BLaER1 treated with 17β-estradiol and CSF1 and Interleukin-3, amounts not matched to agents 10 nM and 100 nM (cell line): ENCODE measurements at regions not wholly inside any gene's neighbourhood (a gene's known extent, or its start where the extent isn't known, plus 50 kb on each side); places are given as distances from the start of the nearest gene placed in this dataset.

Source experiments
- H3K27ac ChIP-seq, 11 experiments: shearing (Covaris generic); formaldehyde crosslinking; 2 replicates each; pipeline ENCODE4 v1.8.1; 2022
- H3K27me3 ChIP-seq, 11 experiments: shearing (Covaris generic); formaldehyde crosslinking; 2 replicates each; pipeline ENCODE4 v1.8.1; 2022
- H3K36me3 ChIP-seq, 11 experiments: shearing (Covaris generic); formaldehyde crosslinking; 2 replicates each; pipeline ENCODE4 v1.8.1; 2022
- H3K4me1 ChIP-seq, 10 experiments: shearing (Covaris generic); formaldehyde crosslinking; 2 replicates each; pipeline ENCODE4 v1.8.1; 2022
- H3K4me2 ChIP-seq, 11 experiments: shearing (Covaris generic); formaldehyde crosslinking; 2 replicates each; pipeline ENCODE4 v1.8.1; 2022
- H3K4me3 ChIP-seq, 10 experiments: shearing (Covaris generic); formaldehyde crosslinking; 2 replicates each; pipeline ENCODE4 v1.8.1; 2022
- H3K9ac ChIP-seq, 11 experiments: shearing (Covaris generic); formaldehyde crosslinking; 2 replicates each; pipeline ENCODE4 v1.8.1; 2022
- H3K9me3 ChIP-seq, 11 experiments: shearing (Covaris generic); formaldehyde crosslinking; replicated peaks in 1 of 11; 2 replicates each; pipeline ENCODE4 v1.8.1; 2022
- H4K20me1 ChIP-seq, 11 experiments: shearing (Covaris generic); formaldehyde crosslinking; 2 replicates each; pipeline ENCODE4 v1.8.1; 2022
- Cebpa-rat ChIP-seq, 11 experiments: shearing (Covaris generic); IDR thresholded peaks; 2 replicates each; pipeline ENCODE4 v1.8.1; 2022

DNA sequence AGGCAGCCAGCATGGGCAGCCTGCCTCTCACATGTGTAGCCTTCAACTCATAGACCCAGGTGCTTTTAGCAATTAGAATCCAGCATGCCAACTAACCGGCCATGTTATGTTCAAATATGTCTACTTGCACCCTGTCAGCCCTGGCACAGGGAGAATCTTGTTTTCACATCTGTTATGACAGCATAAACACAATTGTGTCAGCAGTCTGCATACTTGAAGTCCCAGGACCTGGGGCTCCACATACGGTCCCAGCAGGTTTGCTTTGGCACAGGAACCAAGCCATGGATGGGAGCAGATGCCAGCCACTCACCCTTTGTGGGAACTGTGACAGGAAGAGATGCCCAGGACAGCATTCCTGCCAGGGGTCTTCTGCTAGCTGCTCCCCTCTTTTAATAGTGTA lies 67.2 kb upstream of the SYNDIG1 start:
- Histone ChIP-seq H3K4me2 (no peak overlapping the region), H3K9ac (no peak overlapping the region), H3K4me3 (no peak overlapping the region), H4K20me1 (no peaks in the 10 kb centered on the region), H3K27me3 (no peaks in the 10 kb centered on the region), H3K36me3 (no peaks in the 10 kb centered on the region), H3K27ac (no peak overlapping the region), H3K4me1 (peaks cover 0 to 5% (median 0%) of the 10 kb centered on the region in 10 experiments; a peak in 2 of 20 replicates), H3K9me3 (peaks cover 12 to 22% (median 15%) of the 10 kb centered on the region in 11 experiments; a peak in 20 of 22 replicates)
- no peak for TF ChIP-seq Cebpa-rat (IDR thresholded peaks at IDR 0.05)

- Histone ChIP-seq H3K9ac (no peak overlapping the region), H3K36me3 (no peaks in the 10 kb centered on the region), H3K4me3 (no peak overlapping the region), H4K20me1 (no peaks in the 10 kb centered on the region; a peak in 1 of 22 replicates), H3K9me3 (peaks cover 14 to 26% (median 20%) of the 10 kb centered on the region in 11 experiments; a peak in 21 of 22 replicates), H3K4me2 (peak overlapping the region in 9 of 11 experiments; percentile 24 to 62 (median 51); a peak in 16 of 22 replicates), H3K4me1 (peaks cover 6 to 31% (median 18%) of the 10 kb centered on the region in 10 experiments), H3K27ac (no peak overlapping the region), H3K27me3 (no peaks in the 10 kb centered on the region)
- no peak for TF ChIP-seq Cebpa-rat (IDR thresholded peaks at IDR 0.05)
Observed at GRCh38 chr20:24395151-24395550, 74.3 kb upstream of the SYNDIG1 start.

GRCh38 chr20:24393903-24394302 lies 75.5 kb upstream of the SYNDIG1 start:
- Histone ChIP-seq H3K27ac (no peak overlapping the region), H3K9me3 (peaks cover 14 to 26% (median 20%) of the 10 kb centered on the region in 11 experiments; a peak in 21 of 22 replicates)
- TF ChIP-seq Cebpa-rat (IDR thresholded peaks at IDR 0.05): no peak

GRCh38 chr20:24392612-24393011 lies 76.8 kb upstream of the SYNDIG1 start:
- Histone ChIP-seq H3K36me3 (no peaks in the 10 kb centered on the region), H3K27ac (no peak overlapping the region), H3K9ac (no peak overlapping the region), H3K9me3 (peaks cover 7 to 14% (median 11%) of the 10 kb centered on the region in 11 experiments; a peak in 20 of 22 replicates), H3K4me1 (peaks cover 22 to 55% (median 42%) of the 10 kb centered on the region in 10 experiments), H3K4me2 (0 out of 22 replicates have a peak overlapping the region, but pooled peaks of 2 of the 11 experiments have one; percentile 5 to 22), H3K4me3 (no peak overlapping the region), H3K27me3 (no peaks in the 10 kb centered on the region), H4K20me1 (no peaks in the 10 kb centered on the region; a peak in 1 of 22 replicates)
- TF ChIP-seq Cebpa-rat (IDR thresholded peaks at IDR 0.05): no peak

More at GRCh38 chr20:24393903-24394302, 75.5 kb upstream of the SYNDIG1 start:
- no peaks in the 10 kb centered on the region; a peak in 1 of 22 replicates for H4K20me1 ChIP-seq
- no peak overlapping the region for H3K4me3 ChIP-seq
- H3K27me3 ChIP-seq: no peaks in the 10 kb centered on the region
- H3K4me2 ChIP-seq: no peak overlapping the region
- peaks cover 18 to 42% (median 29%) of the 10 kb centered on the region in 10 experiments for H3K4me1 ChIP-seq
- H3K9ac ChIP-seq: no peak overlapping the region
- H3K36me3 ChIP-seq: no peaks in the 10 kb centered on the region

DNA sequence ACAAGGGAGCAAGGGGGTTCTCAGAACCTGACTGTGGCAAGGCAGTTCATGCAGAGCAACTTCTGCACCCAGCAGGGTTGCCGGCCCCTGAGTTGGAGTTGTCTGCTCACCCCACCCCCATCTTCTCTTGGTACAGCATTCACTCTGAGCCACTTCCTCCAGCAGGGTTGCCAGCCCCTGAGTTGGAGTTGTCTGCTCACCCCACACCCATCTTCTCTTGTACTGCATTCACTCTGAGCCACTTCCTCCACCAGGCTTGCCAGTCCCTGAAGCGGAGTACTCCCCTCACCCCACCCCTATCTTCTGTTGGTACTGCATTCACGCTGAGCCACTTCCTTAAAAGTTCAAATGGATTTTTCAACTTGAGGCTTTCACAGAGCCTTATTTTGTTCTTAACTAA lies 79.7 kb upstream of the SYNDIG1 start:
- no peak for TF ChIP-seq Cebpa-rat (IDR thresholded peaks at IDR 0.05)
- Histone ChIP-seq H3K9ac (peak overlapping the region in 5 of 11 experiments; percentile 13 to 49 (median 37); a peak in 6 of 22 replicates), H3K4me1 (peaks cover 22 to 67% (median 52%) of the 10 kb centered on the region in 10 experiments), H3K9me3 (no peaks in the 10 kb centered on the region), H3K4me3 (peak overlapping the region in 3 of 10 experiments; percentile 16 to 33 (median 21); a peak in 2 of 20 replicates), H3K4me2 (peak overlapping the region; percentile 72 to 96 (median 82)), H3K36me3 (no peaks in the 10 kb centered on the region), H3K27ac (peak overlapping the region in 9 of 11 experiments; percentile 13 to 75 (median 67); a peak in 17 of 22 replicates), H3K27me3 (no peaks in the 10 kb centered on the region), H4K20me1 (no peaks in the 10 kb centered on the region)

GRCh38 chr20:24388828-24389380 lies 80.5 kb upstream of the SYNDIG1 start:
- peak overlapping the region in 9 of 11 experiments; percentile 13 to 75 (median 67); a peak in 16 of 22 replicates for H3K27ac ChIP-seq
- TF ChIP-seq Cebpa-rat (IDR thresholded peaks at IDR 0.05): no peak
- no peaks in the 10 kb centered on the region for H3K9me3 ChIP-seq
- H4K20me1 ChIP-seq: no peaks in the 10 kb centered on the region
- no peaks in the 10 kb centered on the region for H3K36me3 ChIP-seq
- peak overlapping the region; percentile 72 to 96 (median 82) for H3K4me2 ChIP-seq
- peak overlapping the region in 4 of 11 experiments; percentile 13 to 49 (median 38); a peak in 4 of 22 replicates for H3K9ac ChIP-seq
- no peaks in the 10 kb centered on the region for H3K27me3 ChIP-seq
- peak overlapping the region in 2 of 10 experiments; percentile 16 to 33; a peak in 1 of 20 replicates for H3K4me3 ChIP-seq
- peaks cover 22 to 65% (median 50%) of the 10 kb centered on the region in 10 experiments for H3K4me1 ChIP-seq

DNA sequence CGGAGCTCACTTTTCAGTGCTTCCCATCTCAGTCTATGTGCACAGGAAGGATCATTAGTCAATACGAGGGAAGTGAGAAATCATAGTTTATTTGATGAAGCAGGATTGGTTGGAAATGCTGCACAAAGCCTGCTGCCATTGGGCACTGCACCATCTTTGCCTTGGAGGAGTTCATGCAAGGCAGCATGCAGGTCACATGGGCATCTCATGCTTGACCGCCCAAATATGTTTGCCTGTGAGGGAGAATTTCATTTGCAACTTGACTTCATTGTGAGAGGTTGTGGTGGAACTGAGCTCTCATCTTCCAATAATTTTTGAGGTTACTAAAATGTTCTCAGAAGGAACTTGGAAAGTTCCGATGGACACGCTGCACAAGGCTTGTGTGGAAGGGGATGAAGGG lies 83.9 kb upstream of the SYNDIG1 start:
- no peaks in the 10 kb centered on the region for H3K36me3 ChIP-seq
- no peak overlapping the region for H3K4me3 ChIP-seq
- H3K27ac ChIP-seq: no peak overlapping the region
- H3K27me3 ChIP-seq: no peaks in the 10 kb centered on the region
- no peaks in the 10 kb centered on the region for H3K9me3 ChIP-seq
- no peaks in the 10 kb centered on the region for H4K20me1 ChIP-seq
- no peak overlapping the region for H3K9ac ChIP-seq
- no peak for TF ChIP-seq Cebpa-rat (IDR thresholded peaks at IDR 0.05)
- H3K4me1 ChIP-seq: peaks cover 19 to 53% (median 48%) of the 10 kb centered on the region in 10 experiments
- H3K4me2 ChIP-seq: peak overlapping the region in 3 of 11 experiments; percentile 20 to 55 (median 31); a peak in 4 of 22 replicates

DNA sequence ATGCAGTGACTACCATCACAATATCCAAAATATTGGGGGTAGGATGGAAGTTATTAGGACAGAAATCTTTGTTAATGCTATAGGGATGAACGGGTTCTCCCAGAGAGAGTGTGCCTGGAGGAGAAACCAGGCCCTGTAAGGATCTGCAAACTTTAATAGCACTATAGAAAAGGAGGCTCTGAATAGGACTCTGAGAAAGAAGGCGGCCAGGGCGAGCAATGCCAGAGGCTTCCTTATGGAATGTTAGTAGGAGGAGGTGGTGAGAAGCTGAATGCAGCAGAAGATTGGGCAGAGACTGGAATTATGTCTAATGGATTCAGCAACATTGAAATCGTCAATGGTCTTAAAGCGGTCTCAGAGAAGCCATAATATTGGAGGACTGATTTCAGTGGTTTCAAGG lies 84.6 kb upstream of the SYNDIG1 start:
- no peak overlapping the region for H3K27ac ChIP-seq

GRCh38 chr20:24382743-24383142 lies 86.7 kb upstream of the SYNDIG1 start:
- TF ChIP-seq Cebpa-rat (IDR thresholded peaks at IDR 0.05): no peak
- Histone ChIP-seq H3K4me1 (peaks cover 0 to 25% (median 21%) of the 10 kb centered on the region in 10 experiments; a peak in 12 of 20 replicates), H3K36me3 (no peaks in the 10 kb centered on the region)

More for the DNA sequence above, 84.6 kb upstream of the SYNDIG1 start:
- no peak for TF ChIP-seq Cebpa-rat (IDR thresholded peaks at IDR 0.05)
- Histone ChIP-seq H3K36me3 (no peaks in the 10 kb centered on the region), H3K4me3 (no peak overlapping the region), H3K9ac (no peak overlapping the region), H3K4me1 (peaks cover 12 to 46% (median 41%) of the 10 kb centered on the region in 10 experiments), H3K9me3 (no peaks in the 10 kb centered on the region), H4K20me1 (no peaks in the 10 kb centered on the region), H3K4me2 (no peak overlapping the region), H3K27me3 (no peaks in the 10 kb centered on the region)

More at GRCh38 chr20:24382743-24383142, 86.7 kb upstream of the SYNDIG1 start:
- Histone ChIP-seq H3K27me3 (no peaks in the 10 kb centered on the region), H4K20me1 (no peaks in the 10 kb centered on the region), H3K4me3 (no peak overlapping the region), H3K4me2 (no peak overlapping the region), H3K27ac (no peak overlapping the region), H3K9me3 (no peaks in the 10 kb centered on the region), H3K9ac (no peak overlapping the region)
